HFFc6 (cell line): ENCODE measurements at regions not wholly inside any gene's neighbourhood (a gene's known extent, or its start where the extent isn't known, plus 50 kb on each side); places are given as distances from the start of the nearest gene placed in this dataset.

Experiments
- DNase-seq: peaks from one replicate; pipeline ENCODE4 v3.0.0-alpha.2; 2018
- H3K27ac Mint-ChIP-seq: 2 replicates; pipeline ENCODE4 v1.8.0; 2020; ENCODE audit warnings: mild to moderate bottlenecking, mixed read lengths
- H3K27me3 Mint-ChIP-seq: 2 replicates; pipeline ENCODE4 v1.8.0; 2021; ENCODE audit warnings: mild to moderate bottlenecking, moderate library complexity, mixed read lengths; ENCODE audit not compliant: insufficient read depth
- H3K36me3 Mint-ChIP-seq: 2 replicates; pipeline ENCODE4 v1.8.0; 2021; ENCODE audit warnings: low read depth, mixed read lengths
- H3K4me1 Mint-ChIP-seq: 2 replicates; pipeline ENCODE4 v1.8.0; 2020; ENCODE audit warnings: low read depth, mixed read lengths
- H3K4me3 Mint-ChIP-seq: 2 replicates; pipeline ENCODE4 v1.8.0; 2020; ENCODE audit warnings: mild to moderate bottlenecking, moderate library complexity, mixed read lengths
- H3K9me3 Mint-ChIP-seq: 2 replicates; pipeline ENCODE4 v1.8.0; 2020; ENCODE audit warnings: mild to moderate bottlenecking, mixed read lengths
- TF ChIP-seq, protein P1 (sequence below): fragments of 200-600 bp; sonication (generic); IDR thresholded peaks from 2 replicates; pipeline ENCODE4 v1.5.0; 2021; ENCODE audit warnings: antibody characterized with exemption, mild to moderate bottlenecking

DNA sequence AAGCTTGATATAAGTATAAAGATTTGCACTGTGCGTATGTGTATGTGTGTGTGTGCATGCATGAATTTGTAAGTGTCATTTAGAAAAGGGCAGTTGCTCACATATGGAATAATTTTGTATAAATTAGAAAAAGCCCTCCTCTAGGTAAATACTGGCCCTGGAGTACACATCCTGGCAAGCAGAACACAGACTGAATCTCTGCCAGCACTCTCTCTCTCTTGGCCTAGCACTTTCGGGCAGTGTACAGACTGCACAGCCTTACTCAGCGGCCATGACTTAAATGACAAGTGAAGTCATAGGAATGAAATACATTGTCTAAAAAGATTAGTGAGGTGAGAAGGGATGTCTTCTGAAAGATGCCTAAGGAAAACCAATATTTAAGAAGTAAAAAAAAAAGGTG is 214.1 kb downstream of the RDH14 start:
- Mint-ChIP-seq H3K36me3 (no peaks in the 10 kb centered on the region), H3K4me1 (no peaks in the 10 kb centered on the region), H3K4me3 (no peak overlapping the region), H3K9me3 (no peaks in the 10 kb centered on the region), H3K27me3 (no peaks in the 10 kb centered on the region), H3K27ac (no peak overlapping the region)
- DNase-seq = no peak
- TF ChIP-seq, protein P1, sequence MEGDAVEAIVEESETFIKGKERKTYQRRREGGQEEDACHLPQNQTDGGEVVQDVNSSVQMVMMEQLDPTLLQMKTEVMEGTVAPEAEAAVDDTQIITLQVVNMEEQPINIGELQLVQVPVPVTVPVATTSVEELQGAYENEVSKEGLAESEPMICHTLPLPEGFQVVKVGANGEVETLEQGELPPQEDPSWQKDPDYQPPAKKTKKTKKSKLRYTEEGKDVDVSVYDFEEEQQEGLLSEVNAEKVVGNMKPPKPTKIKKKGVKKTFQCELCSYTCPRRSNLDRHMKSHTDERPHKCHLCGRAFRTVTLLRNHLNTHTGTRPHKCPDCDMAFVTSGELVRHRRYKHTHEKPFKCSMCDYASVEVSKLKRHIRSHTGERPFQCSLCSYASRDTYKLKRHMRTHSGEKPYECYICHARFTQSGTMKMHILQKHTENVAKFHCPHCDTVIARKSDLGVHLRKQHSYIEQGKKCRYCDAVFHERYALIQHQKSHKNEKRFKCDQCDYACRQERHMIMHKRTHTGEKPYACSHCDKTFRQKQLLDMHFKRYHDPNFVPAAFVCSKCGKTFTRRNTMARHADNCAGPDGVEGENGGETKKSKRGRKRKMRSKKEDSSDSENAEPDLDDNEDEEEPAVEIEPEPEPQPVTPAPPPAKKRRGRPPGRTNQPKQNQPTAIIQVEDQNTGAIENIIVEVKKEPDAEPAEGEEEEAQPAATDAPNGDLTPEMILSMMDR = no peak

DNA sequence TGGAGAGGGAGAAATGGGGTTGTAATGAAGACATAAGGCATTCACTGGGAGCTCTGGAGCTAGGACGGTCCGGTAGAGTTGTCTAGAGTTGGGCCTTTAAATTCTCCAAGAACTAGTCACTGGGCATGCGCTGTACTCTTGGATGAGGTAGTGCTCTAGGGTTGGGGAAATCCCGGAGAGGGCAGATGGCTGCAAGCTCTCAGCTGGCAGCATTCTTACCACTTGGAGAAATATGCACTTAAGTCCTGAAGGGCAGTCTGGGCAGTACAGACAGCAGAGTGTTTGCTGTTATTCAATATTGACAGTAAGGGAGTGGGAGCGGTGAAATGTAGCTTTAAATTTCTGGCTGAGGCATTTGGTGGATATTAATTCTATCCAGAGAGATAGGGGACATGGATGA is 214.6 kb downstream of the RDH14 start:
- H3K27ac Mint-ChIP-seq = no peak overlapping the region

DNA sequence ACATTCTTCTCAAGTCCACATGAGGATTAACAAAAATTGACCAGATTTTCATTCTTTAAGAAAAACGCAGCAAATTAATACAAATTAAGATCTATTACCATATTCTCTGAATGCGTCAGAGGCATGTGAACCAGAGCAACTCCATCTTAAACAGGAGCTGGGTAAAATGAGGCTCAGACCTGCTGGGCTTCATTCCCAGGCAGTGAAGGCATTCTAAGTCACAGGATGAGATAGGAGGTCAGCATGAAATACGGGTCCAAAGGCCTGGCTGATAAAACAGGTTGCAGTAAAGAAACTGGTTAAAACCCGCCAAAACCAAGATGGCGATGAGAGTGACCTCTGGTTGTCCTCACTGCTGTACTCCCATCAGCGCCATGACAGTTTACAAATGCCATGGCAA is 217.6 kb downstream of the RDH14 start:
- no peak overlapping the region for H3K4me3 Mint-ChIP-seq
- peaks cover 24% of the 10 kb centered on the region for H3K4me1 Mint-ChIP-seq
- no peaks in the 10 kb centered on the region for H3K36me3 Mint-ChIP-seq
- no peak for DNase-seq
- TF ChIP-seq, protein P1 = no peak
- no peaks in the 10 kb centered on the region for H3K9me3 Mint-ChIP-seq
- H3K27me3 Mint-ChIP-seq = peaks cover under 1% of the 10 kb centered on the region; the same call in 1 of the 2 replicates
- H3K27ac Mint-ChIP-seq = no peak overlapping the region

More for the DNA sequence above, 214.6 kb downstream of the RDH14 start:
- peaks cover under 1% of the 10 kb centered on the region; the same call in 1 of the 2 replicates for H3K4me1 Mint-ChIP-seq
- H3K9me3 Mint-ChIP-seq = no peaks in the 10 kb centered on the region
- H3K36me3 Mint-ChIP-seq = no peaks in the 10 kb centered on the region
- H3K4me3 Mint-ChIP-seq = no peak overlapping the region
- DNase-seq = no peak
- TF ChIP-seq, protein P1 = no peak
- H3K27me3 Mint-ChIP-seq = no peaks in the 10 kb centered on the region

DNA sequence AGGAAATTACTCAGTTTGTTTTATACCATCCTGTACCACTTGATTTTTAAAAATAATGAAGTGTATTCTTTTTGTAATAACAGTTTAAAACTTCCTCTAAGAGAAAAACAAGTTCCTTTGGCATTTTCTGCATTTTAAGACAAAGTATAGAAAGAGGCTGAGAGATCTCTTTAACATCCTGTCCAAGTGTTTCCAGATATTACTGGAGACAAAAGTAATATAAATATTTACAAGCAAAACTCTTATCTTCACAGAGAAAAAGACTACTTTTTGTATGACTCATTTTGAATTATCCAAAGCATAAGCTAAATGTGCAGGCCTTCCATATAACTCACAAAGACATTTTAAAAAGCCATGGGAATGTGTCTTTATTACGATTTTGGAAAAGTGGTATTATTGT is 221.1 kb downstream of the RDH14 start:
- no peak overlapping the region for H3K4me3 Mint-ChIP-seq
- no peak overlapping the region for H3K27ac Mint-ChIP-seq
- peaks cover 24% of the 10 kb centered on the region for H3K4me1 Mint-ChIP-seq
- TF ChIP-seq, protein P1 = no peak
- peak; percentile 18 for DNase-seq
- peaks cover 3% of the 10 kb centered on the region; the same call in 1 of the 2 replicates for H3K27me3 Mint-ChIP-seq
- H3K36me3 Mint-ChIP-seq = no peaks in the 10 kb centered on the region
- H3K9me3 Mint-ChIP-seq = no peaks in the 10 kb centered on the region

DNA sequence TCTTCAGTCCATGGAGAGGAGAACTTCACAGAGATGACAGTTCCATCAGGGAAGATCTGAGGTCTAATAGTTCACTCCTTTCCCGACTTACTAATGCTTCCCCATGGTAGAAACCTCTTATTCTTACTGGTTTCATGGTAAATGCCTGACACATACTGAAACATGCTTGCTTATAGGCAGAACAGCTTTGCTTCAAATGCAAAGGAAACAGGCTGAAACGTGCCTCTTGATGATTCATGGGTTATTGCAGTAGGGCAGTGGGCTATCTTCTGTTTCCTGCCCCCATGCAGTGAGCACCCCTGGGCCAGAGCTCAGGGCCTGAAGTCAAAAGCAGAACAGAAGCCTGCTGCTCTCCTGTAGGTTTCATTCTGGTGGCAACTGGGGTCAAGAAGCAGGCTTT is 223.5 kb downstream of the RDH14 start:
- Mint-ChIP-seq H3K4me1 (peaks cover 24% of the 10 kb centered on the region), H3K9me3 (no peaks in the 10 kb centered on the region), H3K27me3 (peaks cover 3% of the 10 kb centered on the region; the same call in 1 of the 2 replicates), H3K27ac (no peak overlapping the region), H3K4me3 (no peak overlapping the region), H3K36me3 (no peaks in the 10 kb centered on the region)
- TF ChIP-seq, protein P1 = no peak
- no peak for DNase-seq

DNA sequence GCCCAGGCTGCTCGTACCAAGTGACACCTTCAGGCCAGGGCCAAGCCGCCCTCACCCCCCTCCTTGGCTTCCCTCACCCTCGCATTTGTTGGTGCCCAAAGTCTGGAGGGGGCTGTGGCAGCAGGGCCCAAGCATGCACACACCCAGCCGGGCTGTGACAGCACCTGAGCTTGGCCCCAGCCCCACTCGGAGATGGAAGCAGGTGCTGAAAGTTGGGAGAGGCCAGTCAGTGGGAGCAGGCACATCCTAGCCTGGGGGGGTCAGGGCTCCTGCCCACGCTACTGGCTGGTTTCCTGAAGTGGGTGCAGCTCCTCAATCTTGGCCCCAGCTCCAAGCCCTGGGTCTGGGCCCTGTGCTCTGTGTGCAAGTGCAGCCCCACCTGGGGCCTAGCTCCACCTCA is 228.0 kb downstream of the RDH14 start:
- Mint-ChIP-seq H3K27me3 (no peaks in the 10 kb centered on the region; the same call in 1 of the 2 replicates), H3K27ac (no peak overlapping the region), H3K4me1 (no peaks in the 10 kb centered on the region), H3K36me3 (no peaks in the 10 kb centered on the region), H3K9me3 (no peaks in the 10 kb centered on the region), H3K4me3 (no peak overlapping the region)
- TF ChIP-seq, protein P1 = no peak
- no peak for DNase-seq
